BE2C (cell line): ENCODE measurements at regions not wholly inside any gene's neighbourhood (a gene's known extent, or its start where the extent isn't known, plus 50 kb on each side); places are given as distances from the start of the nearest gene placed in this dataset.
A peak's percentile ranks its signal among the peaks of the same experiment; 100 is the strongest.

Experiments used
- DNase-seq: peaks from one replicate; pipeline ENCODE4 v3.0.0-alpha.2; 2020
- H3K27me3 ChIP-seq: fragments of 250-450 bp; sonication (Bioruptor Pico); 2 replicates; pipeline ENCODE4 v1.5.1; 2020; ENCODE audit warnings: mild to moderate bottlenecking
- H3K36me3 ChIP-seq: fragments of 250-450 bp; sonication (Bioruptor Pico); 2 replicates; pipeline ENCODE4 v1.5.1; 2020; ENCODE audit warnings: mild to moderate bottlenecking
- H3K4me1 ChIP-seq: fragments of 250-450 bp; sonication (Bioruptor Pico); 2 replicates; pipeline ENCODE4 v1.5.1; 2020
- H3K4me3 ChIP-seq: 2 replicates; pipeline ENCODE4 v1.5.1; 2011; ENCODE audit warnings: low read depth, low read length
- H3K9me3 ChIP-seq: fragments of 250-450 bp; sonication (Bioruptor Pico); 2 replicates; pipeline ENCODE4 v1.5.1; 2020
- TF ChIP-seq, protein P1 (sequence below): IDR thresholded peaks from 2 replicates; pipeline ENCODE4 v1.5.1; 2012; ENCODE audit warnings: mild to moderate bottlenecking, low read depth, low read length

- no peak for DNase-seq
- Histone ChIP-seq H3K4me1 (no peaks in the 10 kb centered on the region), H3K27me3 (no peaks in the 10 kb centered on the region)
These were observed 63.0 kb downstream of the PRR18 start for GRCh38 chr6:166245148-166245547.

DNA sequence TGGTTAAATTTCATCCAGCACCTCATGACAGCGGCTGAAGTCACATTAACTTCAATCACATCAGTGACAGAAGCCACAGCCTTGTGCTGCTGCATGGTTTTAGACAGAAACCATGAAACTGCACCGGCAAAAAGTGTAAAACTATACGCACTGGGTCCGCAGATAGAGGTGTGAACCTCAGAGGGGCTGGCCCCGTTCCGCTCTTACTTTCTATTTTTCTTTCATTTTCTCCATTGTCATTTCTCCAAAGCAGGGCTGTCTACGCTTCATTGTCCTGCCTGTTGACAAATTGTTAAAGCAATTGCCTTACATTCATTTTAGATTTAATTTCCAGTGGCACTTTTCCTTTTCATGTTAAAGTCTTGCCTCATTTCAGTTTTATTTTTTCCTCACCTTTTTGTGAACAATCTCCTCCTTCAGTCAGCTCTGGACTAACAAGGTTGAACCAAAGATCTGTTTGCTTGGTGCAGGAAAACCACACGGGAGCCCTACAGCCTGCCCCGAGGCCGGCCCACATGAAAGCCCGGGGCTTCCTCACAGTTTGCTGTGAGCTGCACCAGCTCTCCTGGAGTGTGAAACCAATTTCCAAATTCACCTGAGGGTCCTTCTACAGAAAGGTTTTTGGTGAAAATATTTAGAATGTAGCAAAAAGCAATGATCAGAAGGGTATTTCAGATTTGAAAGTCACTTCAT, 63.7 kb downstream of the PRR18 start:
- Histone ChIP-seq H3K4me3 (no peak overlapping the region), H3K9me3 (no peaks in the 10 kb centered on the region), H3K27me3 (no peaks in the 10 kb centered on the region), H3K4me1 (no peaks in the 10 kb centered on the region), H3K36me3 (no peaks in the 10 kb centered on the region)
- no peak for DNase-seq
- TF ChIP-seq, protein P1, sequence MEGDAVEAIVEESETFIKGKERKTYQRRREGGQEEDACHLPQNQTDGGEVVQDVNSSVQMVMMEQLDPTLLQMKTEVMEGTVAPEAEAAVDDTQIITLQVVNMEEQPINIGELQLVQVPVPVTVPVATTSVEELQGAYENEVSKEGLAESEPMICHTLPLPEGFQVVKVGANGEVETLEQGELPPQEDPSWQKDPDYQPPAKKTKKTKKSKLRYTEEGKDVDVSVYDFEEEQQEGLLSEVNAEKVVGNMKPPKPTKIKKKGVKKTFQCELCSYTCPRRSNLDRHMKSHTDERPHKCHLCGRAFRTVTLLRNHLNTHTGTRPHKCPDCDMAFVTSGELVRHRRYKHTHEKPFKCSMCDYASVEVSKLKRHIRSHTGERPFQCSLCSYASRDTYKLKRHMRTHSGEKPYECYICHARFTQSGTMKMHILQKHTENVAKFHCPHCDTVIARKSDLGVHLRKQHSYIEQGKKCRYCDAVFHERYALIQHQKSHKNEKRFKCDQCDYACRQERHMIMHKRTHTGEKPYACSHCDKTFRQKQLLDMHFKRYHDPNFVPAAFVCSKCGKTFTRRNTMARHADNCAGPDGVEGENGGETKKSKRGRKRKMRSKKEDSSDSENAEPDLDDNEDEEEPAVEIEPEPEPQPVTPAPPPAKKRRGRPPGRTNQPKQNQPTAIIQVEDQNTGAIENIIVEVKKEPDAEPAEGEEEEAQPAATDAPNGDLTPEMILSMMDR: no peak

More at GRCh38 chr6:166245148-166245547, 63.0 kb downstream of the PRR18 start:
- no peaks in the 10 kb centered on the region for H3K9me3 ChIP-seq
- H3K4me3 ChIP-seq: no peak overlapping the region
- TF ChIP-seq, protein P1: no peak
- H3K36me3 ChIP-seq: no peaks in the 10 kb centered on the region

DNA sequence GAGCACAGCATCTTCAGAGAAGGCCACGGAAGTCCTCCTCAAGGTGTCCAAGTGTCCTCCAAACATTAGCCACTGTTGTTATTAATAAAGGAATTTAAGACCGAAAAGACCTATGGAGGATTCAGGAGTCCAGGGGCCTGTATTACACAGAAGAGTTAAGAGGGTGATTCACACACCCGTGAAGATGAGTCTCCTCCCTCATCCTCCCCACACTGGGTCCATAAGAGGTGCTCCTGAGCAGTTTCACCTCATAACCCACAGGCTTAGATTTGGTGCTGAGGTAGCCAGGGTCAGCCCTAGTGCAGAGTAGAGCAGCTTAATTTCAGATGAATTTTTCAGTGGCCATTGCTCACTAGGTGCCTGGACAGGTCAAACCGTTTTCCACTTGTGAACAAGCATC, 65.3 kb downstream of the PRR18 start:
- Histone ChIP-seq H3K27me3 (peaks cover 3% of the 10 kb centered on the region; the same call in 1 of the 2 replicates), H3K4me1 (no peaks in the 10 kb centered on the region), H3K36me3 (no peaks in the 10 kb centered on the region), H3K4me3 (no peak overlapping the region), H3K9me3 (no peaks in the 10 kb centered on the region)
- DNase-seq: no peak
- TF ChIP-seq, protein P1: no peak

DNA sequence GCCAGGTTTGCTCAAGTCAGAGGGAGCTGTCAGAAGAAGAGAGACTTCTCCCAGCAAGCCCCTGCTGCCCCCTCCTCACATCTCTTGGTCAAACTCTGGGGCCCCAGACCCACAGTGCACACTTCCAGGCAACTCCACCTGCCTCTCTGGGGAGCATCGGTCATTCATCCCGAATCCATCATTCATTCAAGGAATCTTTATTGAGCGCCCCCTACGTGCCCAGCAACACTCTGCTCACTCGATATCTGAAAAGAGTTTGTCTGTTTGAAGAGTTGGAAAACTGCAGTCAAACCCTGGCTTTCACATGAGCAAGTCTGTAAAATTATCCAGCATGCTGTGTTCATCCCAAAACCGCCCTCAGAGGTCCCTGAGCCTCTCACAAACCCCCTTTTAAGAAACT, 66.2 kb downstream of the PRR18 start:
- no peaks in the 10 kb centered on the region for H3K9me3 ChIP-seq
- H3K36me3 ChIP-seq: no peaks in the 10 kb centered on the region
- peaks cover 7% of the 10 kb centered on the region for H3K27me3 ChIP-seq
- no peak overlapping the region for H3K4me3 ChIP-seq
- TF ChIP-seq, protein P1: peak; percentile 20; the same call in 1 of the 2 replicates
- no peaks in the 10 kb centered on the region for H3K4me1 ChIP-seq
- DNase-seq: no peak

DNA sequence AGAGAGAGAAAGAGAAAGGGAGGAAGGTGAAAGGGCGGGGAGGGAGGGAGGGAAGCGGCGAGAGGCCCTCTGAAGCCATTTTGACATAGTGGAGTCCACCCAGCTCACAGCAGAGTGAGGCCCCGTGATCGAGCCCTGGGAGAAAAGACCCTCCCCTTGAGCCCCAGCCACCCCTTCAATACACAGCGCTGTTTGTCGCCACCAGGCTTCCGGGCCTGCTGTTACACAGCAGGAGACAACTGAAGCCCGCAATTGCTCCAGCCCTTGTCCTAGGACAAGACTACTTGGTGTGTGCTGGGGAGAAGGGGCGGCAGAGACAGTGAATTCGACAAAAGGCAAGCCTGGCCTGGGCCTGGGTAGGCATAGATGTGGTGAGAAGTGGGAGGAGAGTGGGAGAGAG, 67.3 kb downstream of the PRR18 start:
- H3K27me3 ChIP-seq: peaks cover 7% of the 10 kb centered on the region
- H3K4me3 ChIP-seq: no peak overlapping the region
- TF ChIP-seq, protein P1: no peak
- no peaks in the 10 kb centered on the region for H3K4me1 ChIP-seq
- no peak for DNase-seq
- no peaks in the 10 kb centered on the region for H3K9me3 ChIP-seq
- no peaks in the 10 kb centered on the region for H3K36me3 ChIP-seq

DNA sequence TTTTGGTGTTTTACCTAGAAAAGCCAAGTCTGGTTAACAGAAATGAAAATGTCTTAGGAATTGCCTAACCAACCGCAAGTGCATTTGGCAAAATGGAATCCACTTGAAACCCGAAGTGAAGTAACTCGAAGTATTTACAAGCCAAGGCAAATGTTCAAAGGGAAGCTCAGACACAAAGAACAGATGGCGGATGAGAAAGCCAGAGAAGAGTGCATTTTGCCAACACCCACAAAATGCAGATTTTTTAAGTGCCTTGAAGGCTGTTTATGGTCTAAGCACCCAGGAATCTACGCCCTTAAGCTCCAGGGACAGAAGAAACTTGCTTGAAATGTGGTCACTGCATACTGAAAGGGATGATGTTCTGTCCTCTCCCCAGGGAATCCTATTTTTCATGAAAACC, 70.0 kb upstream of the TBXT start:
- H3K9me3 ChIP-seq: no peaks in the 10 kb centered on the region
- H3K36me3 ChIP-seq: no peaks in the 10 kb centered on the region
- H3K4me1 ChIP-seq: no peaks in the 10 kb centered on the region
- peaks cover 7% of the 10 kb centered on the region for H3K27me3 ChIP-seq
- TF ChIP-seq, protein P1: no peak
- H3K4me3 ChIP-seq: no peak overlapping the region
- DNase-seq: no peak
